GOT3 (cell line): ENCODE measurements at regions not wholly inside any gene's neighbourhood (a gene's known extent, or its start where the extent isn't known, plus 50 kb on each side); places are given as distances from the start of the nearest gene placed in this dataset.

ENCODE experiments used
- DNase-seq: peaks from one replicate; lab custom pipeline; 2025; ENCODE audit warnings: mixed read lengths; lab: John Stamatoyannopoulos, UW

DNA sequence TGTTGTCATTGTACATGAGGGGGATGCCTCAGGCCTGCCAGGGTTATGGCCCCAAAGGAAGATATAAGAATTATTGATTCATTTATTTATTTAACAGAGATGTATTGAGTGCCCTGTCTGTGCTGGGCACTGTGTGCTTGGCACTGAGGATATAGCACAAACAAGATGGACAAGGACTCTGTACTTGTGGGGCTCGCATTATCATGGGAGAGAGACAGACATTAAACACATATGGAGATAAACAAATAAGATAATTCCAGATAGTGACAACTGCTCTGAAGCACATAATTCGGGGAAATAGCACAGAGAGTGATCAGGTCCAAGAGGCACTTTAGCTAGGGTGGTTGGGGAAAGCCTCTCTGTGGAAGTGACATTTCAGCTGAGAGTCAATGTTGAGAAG lies 119.8 kb upstream of the ARHGAP20 start:
- no peak for DNase-seq

DNA sequence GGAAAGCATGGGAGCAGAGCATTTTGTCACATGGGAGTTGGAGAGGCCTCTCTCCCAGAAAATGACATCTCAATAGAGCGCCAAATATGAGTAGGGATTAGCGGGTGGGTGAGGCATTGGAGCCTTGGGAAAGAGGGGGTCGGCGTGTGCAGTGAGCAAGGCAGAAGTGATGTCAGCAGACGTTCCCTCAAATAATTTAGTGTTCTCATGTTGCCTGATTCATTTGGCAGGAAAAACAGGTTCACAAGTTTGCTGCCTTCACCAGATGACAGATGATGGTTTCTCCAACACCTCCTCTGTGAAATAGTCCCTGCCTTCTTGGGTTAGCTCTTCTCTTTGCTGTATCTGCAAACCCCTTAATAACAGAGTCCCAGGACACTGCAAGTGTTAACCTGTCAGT lies 118.5 kb upstream of the ARHGAP20 start:
- DNase-seq: no peak

DNA sequence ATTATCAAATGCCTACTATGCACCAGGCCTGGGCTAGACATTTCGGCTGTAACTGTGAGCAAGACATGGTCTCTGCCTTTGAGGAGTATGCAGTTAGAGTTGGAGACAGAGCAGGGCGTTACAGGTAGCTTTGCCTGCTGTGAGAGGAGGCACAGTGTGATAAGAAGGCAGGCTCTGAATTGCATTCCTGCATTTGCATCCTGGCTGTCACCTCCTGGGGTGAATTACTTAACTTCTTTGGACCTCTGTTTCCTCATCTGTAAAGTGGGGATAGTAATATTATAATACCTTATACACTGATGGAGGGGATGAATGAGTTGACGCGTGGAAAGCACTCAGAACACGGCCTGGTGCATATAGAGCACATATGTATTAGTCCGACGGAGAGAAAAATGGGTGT lies 118.1 kb upstream of the ARHGAP20 start:
- no peak for DNase-seq

DNA sequence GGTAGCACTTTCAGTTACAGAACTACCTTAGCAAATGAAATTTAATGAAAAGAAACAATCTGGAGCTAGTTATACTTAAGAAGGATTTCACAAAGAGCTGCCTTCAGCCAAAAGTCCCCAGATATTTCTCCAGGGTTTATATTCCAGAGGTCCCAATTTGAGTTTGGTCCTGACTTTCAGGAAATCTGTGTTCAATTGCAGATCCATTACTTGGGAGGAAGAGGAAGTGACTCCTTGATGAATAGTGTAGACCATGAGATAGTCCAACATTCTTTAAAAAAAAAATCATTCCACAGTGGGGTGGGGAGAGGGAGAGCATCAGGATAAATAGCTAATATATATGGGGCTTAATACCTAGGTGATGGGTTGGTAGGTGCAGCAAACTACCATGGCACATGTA lies 117.6 kb upstream of the ARHGAP20 start:
- DNase-seq: no peak

DNA sequence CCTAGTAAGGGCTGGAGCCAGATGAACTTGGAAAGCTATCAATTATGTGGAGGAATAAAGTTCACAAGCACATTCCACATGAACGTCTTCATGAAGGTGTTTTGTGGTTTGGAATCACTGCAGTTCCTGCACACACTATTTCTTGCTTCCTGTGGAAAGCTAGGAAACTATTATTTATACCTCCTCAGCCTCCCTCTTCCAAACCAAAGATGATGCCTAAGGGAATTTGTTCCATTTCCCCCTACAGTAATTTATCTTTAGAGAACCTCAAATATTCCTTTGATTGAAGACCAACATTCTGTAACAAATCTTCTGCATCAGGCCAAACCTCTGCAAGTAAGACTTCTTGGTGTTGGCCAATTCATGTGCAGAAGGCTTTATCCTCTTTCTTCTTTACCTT lies 115.8 kb upstream of the ARHGAP20 start:
- DNase-seq: no peak

DNA sequence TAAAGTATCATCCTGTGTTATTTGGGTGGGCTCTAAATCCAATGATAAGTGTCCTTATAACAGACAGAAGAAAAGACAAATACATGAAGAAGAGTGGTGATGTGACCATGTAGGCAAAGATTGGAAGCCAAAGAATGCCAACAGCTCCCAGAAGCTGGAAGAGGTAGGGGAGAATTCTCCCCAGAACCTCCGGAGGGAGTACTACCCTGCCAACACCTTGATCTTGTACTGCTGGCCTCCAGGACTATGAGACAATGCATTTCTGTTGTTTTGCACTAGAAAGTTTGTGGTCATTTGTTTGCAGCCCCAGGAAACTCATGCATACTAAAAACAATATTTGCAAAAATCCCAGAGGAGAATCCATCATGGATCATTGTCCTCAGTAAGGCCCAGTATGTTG lies 115.0 kb upstream of the ARHGAP20 start:
- DNase-seq: no peak

DNA sequence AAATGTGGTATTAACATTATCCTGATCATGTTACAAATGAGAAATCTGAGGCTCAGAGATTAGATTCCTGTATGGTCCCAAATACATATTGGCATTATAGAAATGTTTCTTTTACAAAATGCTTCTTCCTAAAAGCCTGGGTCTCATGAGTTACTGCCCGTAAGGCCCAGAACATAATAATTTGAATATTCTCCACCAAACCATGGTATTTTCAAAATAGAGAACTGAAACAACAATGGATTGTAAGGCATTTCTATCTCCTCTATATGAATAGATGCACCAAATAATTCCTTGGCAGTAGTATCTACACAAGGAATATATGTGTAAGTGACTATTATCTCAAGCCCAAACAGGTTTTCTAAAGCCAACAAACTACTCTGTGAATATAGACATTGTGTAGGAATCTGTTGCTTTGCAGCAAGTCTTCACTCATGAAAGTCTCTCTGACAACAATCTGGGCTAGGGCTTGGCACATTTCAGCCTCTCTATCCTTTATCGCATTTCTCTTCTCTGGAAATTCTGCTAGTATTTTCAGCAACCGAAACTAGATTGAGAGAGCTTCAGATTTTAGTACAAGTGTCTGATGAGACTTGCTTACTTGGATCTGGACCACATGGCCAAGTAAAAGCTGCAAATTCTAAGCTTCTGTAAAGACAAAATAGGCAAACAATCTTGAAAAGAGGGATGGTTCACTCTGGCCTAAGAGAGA lies 112.8 kb upstream of the ARHGAP20 start:
- no peak for DNase-seq

DNA sequence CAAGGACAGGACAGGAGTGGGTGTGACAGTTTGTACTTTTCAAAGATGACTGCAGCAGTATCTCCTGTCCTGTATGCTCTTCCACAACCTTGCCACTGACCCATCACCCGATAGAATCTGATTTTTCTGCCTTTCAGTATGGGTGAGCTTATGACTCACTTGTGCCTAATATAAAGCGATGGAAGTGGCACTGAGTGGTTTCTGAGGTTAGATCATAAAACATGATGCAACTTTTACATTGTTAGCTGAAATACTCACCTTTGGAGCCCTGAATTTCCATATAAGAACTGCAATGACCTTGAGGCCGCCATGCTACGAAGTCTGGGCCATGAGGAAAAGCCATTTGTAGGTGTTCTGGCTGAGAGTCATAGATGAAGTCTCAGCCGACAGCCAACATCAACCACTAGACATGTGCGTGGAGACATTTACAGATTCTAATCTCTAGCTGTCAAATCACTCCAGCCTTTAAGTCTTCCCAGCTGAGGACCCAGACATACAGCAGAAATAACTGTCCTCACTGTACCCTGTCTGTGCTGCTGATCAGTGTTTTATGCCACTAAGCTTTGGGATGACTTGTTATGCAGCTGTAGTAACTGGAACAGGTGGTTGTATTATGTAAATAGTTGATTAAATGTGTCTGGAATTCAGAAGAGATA lies 105.9 kb upstream of the ARHGAP20 start:
- DNase-seq: no peak

DNA sequence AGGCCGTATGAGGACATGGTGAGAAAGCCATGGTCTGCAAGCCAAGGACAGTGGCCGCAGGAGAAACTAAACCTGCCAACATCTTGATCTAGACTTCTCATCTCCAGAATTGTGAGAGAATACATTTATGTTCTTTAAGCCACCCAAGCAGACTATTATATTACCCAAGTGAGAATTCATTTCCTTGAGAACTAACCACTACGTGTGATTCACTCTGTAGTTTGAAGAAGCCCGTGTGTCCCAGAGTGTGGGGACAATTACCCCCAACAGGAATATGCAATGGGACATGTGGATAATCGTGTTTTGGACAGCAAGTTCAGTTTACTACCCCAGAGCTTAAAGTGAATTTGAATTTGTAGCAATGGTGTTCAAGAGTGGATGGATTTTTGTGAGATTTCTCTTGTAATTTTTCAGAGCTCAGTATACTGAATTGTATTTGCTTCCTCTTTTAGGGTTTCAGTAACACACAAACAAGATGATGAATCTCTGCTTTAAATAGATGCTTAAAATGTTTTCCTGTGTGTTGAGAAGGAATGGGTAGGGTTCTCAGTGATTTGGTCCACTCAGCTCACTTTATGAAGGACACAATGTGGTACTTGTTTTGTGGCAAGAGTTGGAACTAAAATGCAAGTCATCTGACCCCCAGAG lies 100.0 kb upstream of the ARHGAP20 start:
- no peak for DNase-seq

DNA sequence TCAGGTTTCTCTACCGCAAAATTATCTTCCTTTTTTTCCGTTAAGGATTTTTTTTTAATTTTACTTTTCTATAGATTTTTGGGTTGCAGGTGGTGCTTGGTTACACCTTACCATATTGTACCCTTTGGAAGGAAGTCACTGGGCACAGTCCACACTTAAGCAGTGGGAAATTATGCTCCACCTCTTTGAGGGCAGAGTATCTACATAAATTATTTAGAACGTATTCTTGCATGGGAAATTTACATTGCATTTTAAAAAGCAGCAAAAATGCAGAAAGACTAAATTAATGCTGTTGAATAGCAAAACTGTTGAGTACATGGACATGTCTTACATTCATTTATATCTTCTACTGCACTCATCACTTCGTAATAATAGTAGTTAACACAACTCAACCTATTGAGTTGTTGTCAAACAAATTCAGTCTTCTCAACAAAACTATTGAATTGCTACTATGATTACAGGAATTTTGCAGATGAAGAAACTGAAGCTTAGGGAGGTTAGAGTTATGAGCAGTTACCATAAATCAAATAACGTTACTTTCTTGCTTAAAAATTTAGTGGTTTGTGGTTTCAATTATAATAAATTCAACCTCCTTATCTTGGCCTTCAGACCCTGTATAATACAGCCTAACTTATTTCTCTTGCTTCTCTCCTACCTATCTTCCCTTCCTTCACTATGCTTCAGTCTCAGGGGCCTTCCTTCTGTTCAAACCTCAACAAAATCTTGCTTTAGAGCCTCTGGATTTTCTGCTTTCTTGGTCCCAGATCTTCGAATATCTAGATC lies 97.4 kb upstream of the ARHGAP20 start:
- DNase-seq: no peak

DNA sequence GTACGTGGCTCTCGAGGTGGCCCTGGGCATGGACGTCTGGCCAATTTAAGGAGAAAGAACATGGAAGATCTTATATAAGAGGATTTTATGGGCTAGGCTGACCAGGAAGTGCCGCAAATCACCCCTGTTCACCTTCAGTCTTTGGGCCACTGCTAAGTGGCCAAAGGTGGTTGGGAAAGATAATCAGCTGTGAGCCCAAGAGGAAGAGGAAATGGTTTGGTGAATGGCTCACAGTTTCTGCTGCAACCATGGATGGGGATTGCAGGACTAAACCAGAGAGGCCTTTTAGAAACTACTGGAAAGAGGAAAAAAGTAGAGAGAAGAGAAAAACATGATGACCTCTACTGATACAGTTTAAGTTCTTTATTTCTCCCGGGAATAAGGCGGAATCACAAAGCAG lies 96.0 kb upstream of the ARHGAP20 start:
- no peak for DNase-seq

DNA sequence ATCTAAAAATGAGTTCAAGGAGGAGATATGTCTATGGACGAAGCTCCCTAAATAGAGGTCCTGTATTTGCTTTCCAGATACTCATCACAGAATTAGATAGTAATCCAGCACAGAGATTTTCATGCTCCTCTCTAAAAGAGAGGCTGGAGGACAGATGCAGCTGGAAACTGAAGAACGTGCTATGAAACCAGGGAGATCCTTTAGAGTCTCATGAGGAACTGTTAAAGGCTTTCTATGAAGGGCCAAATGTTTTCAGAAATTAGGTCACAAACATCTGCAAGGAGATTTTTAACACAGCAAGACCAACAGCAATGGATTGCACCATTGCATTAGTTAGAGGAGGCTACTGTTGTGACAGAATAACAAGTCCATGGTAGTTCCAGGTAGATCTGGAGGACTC lies 95.6 kb upstream of the ARHGAP20 start:
- DNase-seq: no peak

DNA sequence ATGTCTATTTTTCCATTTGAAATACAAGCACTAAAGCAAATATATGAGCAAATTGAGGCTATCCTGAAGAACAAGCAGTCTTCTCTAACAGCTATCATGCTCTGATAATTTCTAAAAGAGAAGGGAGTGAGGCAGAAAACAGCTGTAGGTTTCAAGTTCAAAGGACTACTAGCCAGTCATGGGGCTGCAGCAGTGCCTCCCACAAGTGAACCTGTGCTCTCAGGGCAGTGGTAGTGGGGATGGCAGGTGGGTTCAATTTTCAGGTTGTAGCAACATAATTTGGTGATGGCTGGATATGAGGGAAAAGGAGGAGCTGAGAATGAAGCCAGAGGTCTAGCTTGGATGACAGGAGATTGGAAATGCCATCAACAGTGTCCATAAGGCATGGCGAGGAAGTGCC lies 93.5 kb upstream of the ARHGAP20 start:
- no peak for DNase-seq

DNA sequence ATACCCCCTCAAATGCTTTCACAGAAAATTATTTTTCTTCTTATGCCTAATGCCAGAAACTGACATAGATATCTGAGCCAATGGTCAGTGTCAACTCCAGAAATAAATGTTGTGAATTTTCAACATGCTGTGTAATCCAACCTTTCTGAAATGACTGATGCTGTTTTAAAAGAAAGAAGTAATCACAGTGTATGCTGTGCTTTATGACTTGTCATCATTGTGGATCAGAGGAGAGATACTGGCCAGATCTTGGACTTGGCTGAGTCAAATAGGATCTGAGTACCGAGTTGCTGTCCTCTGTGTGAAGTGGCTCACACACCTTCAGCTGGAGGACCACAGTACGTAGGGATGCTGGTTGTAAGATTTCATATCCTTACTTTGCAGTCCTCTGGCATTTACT lies 89.9 kb upstream of the ARHGAP20 start:
- no peak for DNase-seq

DNA sequence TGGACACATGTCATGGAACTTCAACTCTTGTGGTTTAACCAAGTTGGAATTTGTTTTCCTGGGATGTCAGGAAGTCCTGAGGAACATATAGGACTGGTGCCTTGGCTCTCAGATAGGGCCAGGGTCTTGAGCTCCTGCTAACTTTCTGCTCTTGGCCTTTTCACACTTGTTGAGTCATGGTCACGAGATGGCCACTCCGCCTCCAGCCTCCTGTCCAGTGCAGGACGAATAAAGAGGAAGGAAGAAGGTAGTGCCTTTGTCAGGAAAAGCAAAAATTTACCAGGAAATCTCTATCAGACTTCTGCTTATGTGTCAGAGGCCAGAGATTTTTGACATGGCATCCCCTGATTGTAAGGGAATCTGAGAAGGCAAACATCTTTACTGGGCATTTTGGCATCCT lies 89.1 kb upstream of the ARHGAP20 start:
- DNase-seq: no peak

DNA sequence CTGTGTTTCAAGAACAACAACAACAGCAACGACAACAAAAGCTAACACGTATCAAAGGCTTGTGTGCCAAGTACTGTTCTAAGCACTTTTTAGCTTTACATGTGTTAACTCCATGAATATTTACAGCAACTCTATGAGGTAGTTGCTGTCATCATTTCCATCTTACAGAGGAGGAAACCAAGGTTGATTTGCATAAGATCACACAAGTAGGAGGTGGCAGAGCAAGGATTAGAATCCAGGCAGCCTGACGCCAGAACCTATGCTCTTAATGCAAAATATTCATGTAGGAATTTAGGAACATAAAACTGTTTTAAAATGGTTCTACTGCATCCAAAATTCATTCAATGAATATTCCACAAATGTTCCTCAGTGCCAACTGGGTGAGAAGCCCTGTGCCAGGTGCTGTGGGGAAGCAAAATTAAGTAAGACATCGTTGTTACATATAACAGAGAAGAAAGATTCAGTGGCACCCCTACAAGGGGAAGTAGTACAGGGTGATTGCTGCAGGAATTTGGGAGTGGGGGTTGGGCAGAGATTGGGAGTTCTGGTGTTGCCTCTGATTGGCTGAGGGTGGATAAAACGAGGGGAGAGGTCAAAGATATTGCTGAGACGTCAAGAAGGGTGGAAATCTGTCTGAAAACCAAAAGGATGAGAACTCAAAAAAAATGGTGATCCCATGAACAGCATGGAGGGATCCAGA lies 86.1 kb upstream of the ARHGAP20 start:
- DNase-seq: no peak

DNA sequence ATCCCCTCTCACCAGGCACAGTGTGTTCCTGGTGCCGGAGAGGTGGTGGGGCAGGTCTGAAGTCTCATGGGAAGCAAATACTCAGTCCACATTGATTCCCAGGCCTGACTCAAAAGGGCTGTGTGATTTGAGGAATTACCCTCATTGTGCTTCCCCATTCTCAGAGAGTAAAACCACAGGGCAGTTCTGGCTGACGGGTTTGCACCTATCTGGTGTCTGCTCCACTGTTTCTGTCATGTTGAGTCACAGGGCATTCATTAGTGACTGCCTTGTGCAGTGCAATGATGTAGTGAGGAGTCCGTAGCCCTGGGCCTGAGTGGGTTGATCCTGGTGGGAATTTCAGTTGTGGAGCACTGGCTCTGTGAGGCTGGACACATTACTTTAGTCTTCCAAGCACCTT lies 85.2 kb upstream of the ARHGAP20 start:
- no peak for DNase-seq

DNA sequence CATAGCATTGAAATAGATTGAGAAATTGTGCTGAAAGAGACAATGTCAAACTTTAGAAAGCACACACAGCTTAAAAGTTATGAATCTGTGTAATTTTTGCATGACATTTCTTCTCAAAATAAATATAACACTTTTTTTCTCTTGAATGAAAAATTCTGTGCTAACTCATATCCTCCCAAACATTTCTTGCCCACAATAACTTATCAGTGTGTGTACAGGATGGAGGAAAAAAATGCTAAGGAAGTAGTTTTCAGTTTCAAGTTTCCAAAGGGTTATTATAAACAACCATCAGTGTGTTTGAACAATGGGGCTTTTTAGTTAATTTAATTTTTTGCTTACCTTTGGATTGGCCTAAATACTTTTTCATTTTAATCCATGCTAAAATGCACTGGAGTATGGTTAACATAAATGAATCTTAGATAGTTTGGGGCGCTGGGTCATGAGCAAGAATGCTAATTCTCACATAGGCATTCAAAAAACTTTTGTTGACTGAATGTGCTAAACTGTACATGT lies 82.9 kb upstream of the ARHGAP20 start:
- no peak for DNase-seq

DNA sequence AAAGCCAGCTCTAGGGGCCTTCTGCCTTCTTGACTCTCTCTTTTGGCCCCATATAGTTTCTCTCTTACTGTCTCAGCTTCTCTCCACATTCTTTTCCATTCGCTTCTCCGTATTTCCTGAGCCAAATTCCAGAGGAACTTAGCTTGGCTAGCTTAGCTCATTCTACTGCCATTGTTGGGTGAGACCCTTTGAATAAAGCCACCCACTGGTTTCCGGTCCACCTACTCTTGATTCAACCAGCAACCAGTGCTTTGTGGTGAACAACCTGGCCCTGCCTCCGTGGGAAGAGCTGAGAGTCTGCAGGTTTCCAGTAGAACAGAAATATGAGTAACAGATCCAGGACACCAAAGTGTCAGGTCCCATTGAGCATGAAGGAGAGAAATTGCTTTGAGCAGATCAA lies 81.3 kb upstream of the ARHGAP20 start:
- no peak for DNase-seq

DNA sequence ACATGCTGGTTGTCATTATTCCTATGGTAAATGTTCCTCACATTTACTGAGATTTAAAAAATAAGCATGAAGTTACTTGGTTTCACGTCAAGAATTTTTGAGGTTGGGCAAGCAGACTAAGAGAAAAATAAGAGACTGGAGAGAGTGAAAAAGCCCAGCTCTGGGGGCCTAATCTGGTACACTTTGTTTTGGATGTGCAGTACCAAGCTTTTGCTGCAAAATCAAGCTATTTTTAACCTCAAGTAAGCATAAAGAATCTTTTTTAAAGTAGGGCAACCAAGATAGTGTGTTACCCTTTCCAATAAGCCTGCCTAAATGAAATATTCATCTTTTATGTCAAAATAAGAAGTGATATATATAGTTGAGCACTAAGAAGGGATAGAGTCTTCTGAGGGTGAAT lies 79.4 kb upstream of the ARHGAP20 start:
- DNase-seq: no peak

DNA sequence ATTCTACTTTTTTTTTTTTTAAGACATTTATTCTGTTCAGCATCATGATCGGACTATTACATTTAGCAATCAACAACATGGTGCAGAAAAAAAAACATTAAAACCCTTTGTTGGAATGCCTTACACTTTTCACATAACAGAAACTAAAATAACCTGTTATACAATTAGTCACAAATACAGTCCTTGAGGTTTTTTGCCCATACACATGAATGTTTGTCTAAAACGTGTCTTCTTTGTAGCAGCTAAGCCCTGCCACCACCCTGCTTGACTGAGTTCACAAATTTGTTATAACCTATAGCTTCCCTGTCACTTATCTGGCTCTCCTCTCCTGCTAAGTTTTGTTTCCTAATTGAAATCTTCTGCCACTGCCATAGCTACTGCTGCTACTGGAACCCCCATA lies 75.4 kb upstream of the ARHGAP20 start:
- DNase-seq: no peak
